ENCODE measurements at regions not wholly inside any gene's neighbourhood (a gene's known extent, or its start where the extent isn't known, plus 50 kb on each side); places are given as distances from the start of the nearest gene placed in this dataset.

DNA sequence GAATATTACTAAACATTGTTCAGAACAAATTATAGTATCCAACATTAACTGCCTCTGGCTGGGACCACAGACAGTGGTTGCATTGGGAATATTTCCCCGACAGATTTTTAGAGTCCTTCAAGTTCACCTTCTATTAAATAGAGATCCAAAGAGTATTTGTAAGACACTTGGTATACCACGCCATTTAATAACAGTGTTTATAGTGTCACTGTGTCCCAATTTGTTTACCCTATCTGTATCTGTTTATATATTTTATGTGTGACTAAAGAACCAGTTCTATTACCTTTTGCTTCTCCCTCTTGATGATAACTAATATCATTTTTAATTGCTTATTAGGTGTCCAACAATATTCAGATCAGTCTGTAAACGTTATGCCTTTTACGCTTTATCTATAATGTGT, 191.3 kb upstream of the IRX5 start:
- TF ChIP-seq EP300 (IDR thresholded peaks at IDR 0.05) (no peak), KDM5A (IDR thresholded peaks at IDR 0.05) (no peak), ESRRA (IDR thresholded peaks at IDR 0.05; ENCODE audit: borderline replicate concordance, low read length) (no peak), POLR2A (IDR thresholded peaks at IDR 0.05; ENCODE audit: low read length) (no peak)
- TF ChIP-seq, protein P1, sequence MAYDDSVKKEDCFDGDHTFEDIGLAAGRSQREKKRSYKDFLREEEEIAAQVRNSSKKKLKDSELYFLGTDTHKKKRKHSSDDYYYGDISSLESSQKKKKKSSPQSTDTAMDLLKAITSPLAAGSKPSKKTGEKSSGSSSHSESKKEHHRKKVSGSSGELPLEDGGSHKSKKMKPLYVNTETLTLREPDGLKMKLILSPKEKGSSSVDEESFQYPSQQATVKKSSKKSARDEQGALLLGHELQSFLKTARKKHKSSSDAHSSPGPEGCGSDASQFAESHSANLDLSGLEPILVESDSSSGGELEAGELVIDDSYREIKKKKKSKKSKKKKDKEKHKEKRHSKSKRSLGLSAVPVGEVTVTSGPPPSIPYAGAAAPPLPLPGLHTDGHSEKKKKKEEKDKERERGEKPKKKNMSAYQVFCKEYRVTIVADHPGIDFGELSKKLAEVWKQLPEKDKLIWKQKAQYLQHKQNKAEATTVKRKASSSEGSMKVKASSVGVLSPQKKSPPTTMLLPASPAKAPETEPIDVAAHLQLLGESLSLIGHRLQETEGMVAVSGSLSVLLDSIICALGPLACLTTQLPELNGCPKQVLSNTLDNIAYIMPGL (CRISPR knock-in tag; IDR thresholded peaks at IDR 0.05; ENCODE audit: borderline replicate concordance), result no peak
- TF ChIP-seq, protein P2, sequence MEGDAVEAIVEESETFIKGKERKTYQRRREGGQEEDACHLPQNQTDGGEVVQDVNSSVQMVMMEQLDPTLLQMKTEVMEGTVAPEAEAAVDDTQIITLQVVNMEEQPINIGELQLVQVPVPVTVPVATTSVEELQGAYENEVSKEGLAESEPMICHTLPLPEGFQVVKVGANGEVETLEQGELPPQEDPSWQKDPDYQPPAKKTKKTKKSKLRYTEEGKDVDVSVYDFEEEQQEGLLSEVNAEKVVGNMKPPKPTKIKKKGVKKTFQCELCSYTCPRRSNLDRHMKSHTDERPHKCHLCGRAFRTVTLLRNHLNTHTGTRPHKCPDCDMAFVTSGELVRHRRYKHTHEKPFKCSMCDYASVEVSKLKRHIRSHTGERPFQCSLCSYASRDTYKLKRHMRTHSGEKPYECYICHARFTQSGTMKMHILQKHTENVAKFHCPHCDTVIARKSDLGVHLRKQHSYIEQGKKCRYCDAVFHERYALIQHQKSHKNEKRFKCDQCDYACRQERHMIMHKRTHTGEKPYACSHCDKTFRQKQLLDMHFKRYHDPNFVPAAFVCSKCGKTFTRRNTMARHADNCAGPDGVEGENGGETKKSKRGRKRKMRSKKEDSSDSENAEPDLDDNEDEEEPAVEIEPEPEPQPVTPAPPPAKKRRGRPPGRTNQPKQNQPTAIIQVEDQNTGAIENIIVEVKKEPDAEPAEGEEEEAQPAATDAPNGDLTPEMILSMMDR (IDR thresholded peaks at IDR 0.05), result no peak

All from A549 (cell line).